Stimulated activated CD8-positive, alpha-beta memory T cell treated with anti-CD3 and anti-CD28 coated beads, Interleukin-12 subunit alpha, Interleukin-12 subunit beta, amount 100 ng/mL, for 1 hour (primary cell): ENCODE measurements at regions not wholly inside any gene's neighbourhood (a gene's known extent, or its start where the extent isn't known, plus 50 kb on each side); places are given as distances from the start of the nearest gene placed in this dataset.

Experiments used
- DNase-seq: peaks from one replicate; pipeline ENCODE4 v3.0.0-alpha.2; 2020; ENCODE audit warnings: low read depth

- DNase-seq, result no peak
Measured at GRCh38 chr1:8115031-8115768, 89.1 kb upstream of the ERRFI1 start.

GRCh38 chr1:8113262-8114220, 87.4 kb upstream of the ERRFI1 start:
- DNase-seq, result no peak

- no peak for DNase-seq
Measured at GRCh38 chr1:8112611-8113261, 86.6 kb upstream of the ERRFI1 start.

GRCh38 chr1:8111560-8111959, 85.5 kb upstream of the ERRFI1 start:
- no peak for DNase-seq

- no peak for DNase-seq
Measured at GRCh38 chr1:8109216-8109615, 83.1 kb upstream of the ERRFI1 start.

- no peak for DNase-seq
Measured at GRCh38 chr1:8107897-8108296, 81.8 kb upstream of the ERRFI1 start.

- DNase-seq, result no peak
Measured at GRCh38 chr1:8104278-8105236, 78.4 kb upstream of the ERRFI1 start.

GRCh38 chr1:8097908-8098307, 71.8 kb upstream of the ERRFI1 start:
- DNase-seq, result no peak

GRCh38 chr1:8097077-8097799, 71.1 kb upstream of the ERRFI1 start:
- DNase-seq, result no peak

- DNase-seq, result no peak
Measured at GRCh38 chr1:8096105-8097011, 70.2 kb upstream of the ERRFI1 start.

- DNase-seq, result no peak
Measured at GRCh38 chr1:8095584-8095983, 69.5 kb upstream of the ERRFI1 start.

- DNase-seq, result no peak
Measured at GRCh38 chr1:8094481-8095241, 68.6 kb upstream of the ERRFI1 start.

GRCh38 chr1:8093221-8093980, 67.3 kb upstream of the ERRFI1 start:
- DNase-seq, result no peak

GRCh38 chr1:8092657-8093056, 66.5 kb upstream of the ERRFI1 start:
- no peak for DNase-seq

- no peak for DNase-seq
Measured at GRCh38 chr1:8091691-8092090, 65.6 kb upstream of the ERRFI1 start.

GRCh38 chr1:8090241-8090702, 64.2 kb upstream of the ERRFI1 start:
- DNase-seq, result no peak

GRCh38 chr1:8089535-8090228, 63.6 kb upstream of the ERRFI1 start:
- no peak for DNase-seq
